ENCODE measurements at regions not wholly inside any gene's neighbourhood (a gene's known extent, or its start where the extent isn't known, plus 50 kb on each side); places are given as distances from the start of the nearest gene placed in this dataset.
A peak's percentile ranks its signal among the peaks of the same experiment; 100 is the strongest.

- DNase-seq (ENCODE audit: low read depth) = no peak
Observed at GRCh38 chr21:28464095-28464494, 528.6 kb downstream of the LTN1 start.

- no peak for DNase-seq (ENCODE audit: low read depth)
Observed at GRCh38 chr21:28459193-28459592, 533.5 kb downstream of the LTN1 start.

- no peak for DNase-seq (ENCODE audit: low read depth)
Observed at GRCh38 chr21:28458446-28458845, 534.2 kb downstream of the LTN1 start.

- DNase-seq (ENCODE audit: low read depth) = peak; percentile 21
Observed at GRCh38 chr21:28455253-28455600, 537.5 kb downstream of the LTN1 start.

- DNase-seq (ENCODE audit: low read depth) = no peak
Observed at GRCh38 chr21:28454564-28455252, 538.0 kb downstream of the LTN1 start.

- no peak for DNase-seq (ENCODE audit: low read depth)
Observed at GRCh38 chr21:28447462-28447861, 545.2 kb downstream of the LTN1 start.

- DNase-seq (ENCODE audit: low read depth) = no peak
Observed at GRCh38 chr21:28445141-28445830, 547.4 kb downstream of the LTN1 start.

GRCh38 chr21:28444557-28444956 is 548.1 kb downstream of the LTN1 start:
- DNase-seq (ENCODE audit: low read depth) = no peak

GRCh38 chr21:28444111-28444510 is 548.6 kb downstream of the LTN1 start:
- DNase-seq (ENCODE audit: low read depth) = no peak

GRCh38 chr21:28442624-28443023 is 550.1 kb downstream of the LTN1 start:
- DNase-seq (ENCODE audit: low read depth) = no peak

GRCh38 chr21:28442085-28442484 is 550.6 kb downstream of the LTN1 start:
- DNase-seq (ENCODE audit: low read depth) = no peak

- no peak for DNase-seq (ENCODE audit: low read depth)
Observed at GRCh38 chr21:28439788-28440187, 552.9 kb downstream of the LTN1 start.

- no peak for DNase-seq (ENCODE audit: low read depth)
Observed at GRCh38 chr21:28439251-28439650, 553.4 kb downstream of the LTN1 start.

GRCh38 chr21:28437061-28437460 is 555.6 kb downstream of the LTN1 start:
- DNase-seq (ENCODE audit: low read depth) = no peak

GRCh38 chr21:28436286-28436932 is 556.3 kb downstream of the LTN1 start:
- DNase-seq (ENCODE audit: low read depth) = peak; percentile 84

- no peak for DNase-seq (ENCODE audit: low read depth)
Observed at GRCh38 chr21:28431527-28432200, 561.0 kb downstream of the LTN1 start.

- no peak for DNase-seq (ENCODE audit: low read depth)
Observed at GRCh38 chr21:28431022-28431421, 561.7 kb downstream of the LTN1 start.

- no peak for DNase-seq (ENCODE audit: low read depth)
Observed at GRCh38 chr21:28429161-28429560, 563.5 kb downstream of the LTN1 start.

- peak; percentile 8 for DNase-seq (ENCODE audit: low read depth)
Observed at GRCh38 chr21:28427394-28428022, 565.2 kb downstream of the LTN1 start.

- DNase-seq (ENCODE audit: low read depth) = no peak
Observed at GRCh38 chr21:28426545-28426944, 566.1 kb downstream of the LTN1 start.

- DNase-seq (ENCODE audit: low read depth) = no peak
Observed at GRCh38 chr21:28423521-28424190, 569.0 kb downstream of the LTN1 start.

Measured in renal cortical epithelial cell (primary cell).